K562 (cell line): ENCODE measurements at regions not wholly inside any gene's neighbourhood (a gene's known extent, or its start where the extent isn't known, plus 50 kb on each side); places are given as distances from the start of the nearest gene placed in this dataset.

ENCODE experiments used
- ATF3 ChIP-seq, 2 experiments: fragments of 450-650 bp in 1 of 2; sonication (generic) in 1 of 2; formaldehyde crosslinking in 1 of 2; IDR thresholded peaks in 1 of 2; conservative IDR thresholded peaks in 1 of 2; 2 replicates each; pipeline versions ENCODE4 v1.6.1 to v1.8.1; 2016 to 2023; ENCODE audit warnings: mild to moderate bottlenecking in 2 of 2, moderate library complexity in 2 of 2, inconsistent platforms in 1 of 2, missing genetic modification reagents in 1 of 2
- EHMT2 ChIP-seq: fragments of 450-650 bp; IDR thresholded peaks from 2 replicates; pipeline ENCODE4 v1.6.1; 2018; ENCODE audit warnings: antibody characterized with exemption
- EZH2 ChIP-seq: IDR thresholded peaks from 2 replicates; pipeline ENCODE4 v1.6.1; 2012; ENCODE audit warnings: low read depth, mild to moderate bottlenecking, inconsistent platforms, low read length, borderline replicate concordance
- MAFF ChIP-seq: IDR thresholded peaks from 2 replicates; pipeline ENCODE4 v1.6.1; 2012; ENCODE audit warnings: low read length, improper control_type of control experiment
- MAFG ChIP-seq: fragments of 450-650 bp; conservative IDR thresholded peaks from 2 replicates; pipeline ENCODE4 v1.6.1; 2016; ENCODE audit warnings: missing genetic modification characterization, missing compliant biosample characterization
- MAFK ChIP-seq: IDR thresholded peaks from 2 replicates; pipeline ENCODE4 v1.6.1; 2011; ENCODE audit warnings: low read length, improper control_type of control experiment
- MCM2 ChIP-seq: fragments of 450-650 bp; IDR thresholded peaks from 2 replicates; pipeline ENCODE4 v1.6.1; 2017; ENCODE audit warnings: low read depth, mild to moderate bottlenecking
- NFYB ChIP-seq: IDR thresholded peaks from 2 replicates; pipeline ENCODE4 v1.6.1; 2011; ENCODE audit warnings: mild to moderate bottlenecking, moderate library complexity; ENCODE audit not compliant: insufficient read length; ENCODE audit errors: extremely low read depth
- OTX1 ChIP-seq: fragments of 450-650 bp; formaldehyde crosslinking; IDR thresholded peaks from 2 replicates; pipeline ENCODE4 v1.4.0; 2022; ENCODE audit warnings: mild to moderate bottlenecking
- SAP30 ChIP-seq: fragments of 200-600 bp; sonication (generic); IDR thresholded peaks from 2 replicates; pipeline ENCODE4 v1.6.1; 2012; ENCODE audit warnings: borderline replicate concordance, low read depth, mild to moderate bottlenecking, moderate library complexity, low read length, control low read depth, inconsistent platforms; ENCODE audit not compliant: insufficient read depth, poor library complexity, severe bottlenecking
- SETDB1 ChIP-seq: IDR thresholded peaks from one replicate; pipeline ENCODE4 v1.6.1; 2012; ENCODE audit warnings: low read length, control low read depth, inconsistent platforms
- SNIP1 ChIP-seq: fragments of 450-650 bp; IDR thresholded peaks from 2 replicates; pipeline ENCODE4 v1.7.1; 2017; ENCODE audit warnings: low read depth, mild to moderate bottlenecking
- SNRNP70 ChIP-seq: fragments of 200-400 bp; formaldehyde crosslinking; optimal IDR thresholded peaks from 2 replicates; pipeline ENCODE3; 2017; ENCODE audit warnings: low read depth, low read length
- SRSF3 ChIP-seq: fragments of 200-400 bp; formaldehyde crosslinking; IDR thresholded peaks from 2 replicates; pipeline ENCODE4 v1.6.1; 2016; ENCODE audit warnings: mild to moderate bottlenecking, low read length, moderate library complexity; ENCODE audit not compliant: insufficient read depth
- TAF9B ChIP-seq: fragments of 450-650 bp; IDR thresholded peaks from 2 replicates; pipeline ENCODE4 v1.6.1; 2018; ENCODE audit warnings: mild to moderate bottlenecking; ENCODE audit not compliant: partially characterized antibody
- THRA ChIP-seq: fragments of 450-650 bp; IDR thresholded peaks from 2 replicates; pipeline ENCODE4 v1.6.1; 2017; ENCODE audit warnings: mild to moderate bottlenecking, moderate library complexity
- ZBTB9 ChIP-seq: fragments of 450-650 bp; formaldehyde crosslinking; IDR thresholded peaks from 2 replicates; pipeline ENCODE4 v1.4.0; 2020; ENCODE audit warnings: mild to moderate bottlenecking, moderate library complexity
- ZNF584 ChIP-seq: fragments of 200-800 bp; sonication (Bioruptor generic); IDR thresholded peaks from 2 replicates; pipeline ENCODE4 v1.6.1; 2016; ENCODE audit warnings: low read depth, mild to moderate bottlenecking, missing genetic modification characterization, missing compliant biosample characterization
- ZNF592 ChIP-seq: fragments of 450-650 bp; IDR thresholded peaks from 2 replicates; pipeline ENCODE4 v1.6.1; 2017; ENCODE audit warnings: antibody characterized with exemption, mild to moderate bottlenecking

- TF ChIP-seq SETDB1 (no peak), SNIP1 (no peak), ZBTB9 (CRISPR knock-in tag) (no peak), ATF3 (IDR thresholded peaks at IDR 0.05) (no peak), ATF3 (CRISPR knock-in tag; conservative IDR thresholded peaks at IDR 0.05) (no peak), NFYB (no peak), OTX1 (no peak), EHMT2 (no peak), MCM2 (no peak), TAF9B (no peak), MAFF (peak; percentile 52; the same call in 1 of the 2 replicates), ZNF584 (CRISPR knock-in tag) (no peak), MAFG (0 out of 2 replicates have a peak, but pooled peaks have one; percentile 31), SAP30 (no peak), EZH2 (no peak), THRA (no peak), SNRNP70 (no peak), MAFK (peak; percentile 53; the same call in 1 of the 2 replicates), SRSF3 (no peak), ZNF592 (no peak)
Measured at GRCh38 chr2:36035137-36035536, 320.4 kb upstream of the CRIM1 start (continued).
